ENCODE measurements at regions not wholly inside any gene's neighbourhood (a gene's known extent, or its start where the extent isn't known, plus 50 kb on each side); places are given as distances from the start of the nearest gene placed in this dataset.

DNA sequence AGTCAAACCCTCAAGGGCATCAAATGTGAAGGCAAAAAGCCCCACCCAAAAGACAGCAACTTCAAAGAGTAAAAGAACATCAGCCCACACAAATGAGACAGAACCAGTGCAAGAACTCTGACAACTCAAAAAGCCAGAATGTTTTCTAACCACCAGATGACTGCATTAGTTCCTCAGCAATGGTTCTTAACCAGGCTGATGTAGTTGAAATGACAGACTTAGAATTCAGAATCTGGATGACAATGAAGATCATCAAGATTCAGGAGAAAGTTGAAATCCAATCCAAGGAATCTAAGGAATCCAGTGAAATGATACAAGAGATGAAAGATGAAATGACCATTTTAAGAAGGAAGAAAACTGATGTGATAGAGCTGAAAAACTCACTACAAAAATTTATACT, 339.7 kb downstream of the KIF4B start:
- Histone ChIP-seq H3K4me2 (ENCODE audit: low read depth, low read length, poor library complexity, severe bottlenecking) (no peak overlapping the region), H4K20me1 (ENCODE audit: low read depth, low read length) (no peaks in the 10 kb centered on the region), H2AFZ (ENCODE audit: low read depth, low read length, severe bottlenecking) (no peak overlapping the region), H3K79me2 (ENCODE audit: insufficient read depth, low read length) (no peaks in the 10 kb centered on the region), H3K9me3 (ENCODE audit: insufficient read depth, low read length) (no peaks in the 10 kb centered on the region), H3F3A (ENCODE audit: insufficient read depth) (no peaks in the 10 kb centered on the region), H3K9me2 (replicated peaks; ENCODE audit: insufficient read depth, low read length) (no peaks in the 10 kb centered on the region), H3K27me3 (ENCODE audit: low read length) (no peaks in the 10 kb centered on the region), H3K9ac (ENCODE audit: low read length) (no peak overlapping the region), H3K36me3 (ENCODE audit: low read length) (no peaks in the 10 kb centered on the region), H3K27ac (ENCODE audit: low read depth, low read length) (no peak overlapping the region), H3K4me3 (ENCODE audit: insufficient read depth, low read length, poor library complexity, severe bottlenecking) (no peak overlapping the region)
- TF ChIP-seq, protein P1, sequence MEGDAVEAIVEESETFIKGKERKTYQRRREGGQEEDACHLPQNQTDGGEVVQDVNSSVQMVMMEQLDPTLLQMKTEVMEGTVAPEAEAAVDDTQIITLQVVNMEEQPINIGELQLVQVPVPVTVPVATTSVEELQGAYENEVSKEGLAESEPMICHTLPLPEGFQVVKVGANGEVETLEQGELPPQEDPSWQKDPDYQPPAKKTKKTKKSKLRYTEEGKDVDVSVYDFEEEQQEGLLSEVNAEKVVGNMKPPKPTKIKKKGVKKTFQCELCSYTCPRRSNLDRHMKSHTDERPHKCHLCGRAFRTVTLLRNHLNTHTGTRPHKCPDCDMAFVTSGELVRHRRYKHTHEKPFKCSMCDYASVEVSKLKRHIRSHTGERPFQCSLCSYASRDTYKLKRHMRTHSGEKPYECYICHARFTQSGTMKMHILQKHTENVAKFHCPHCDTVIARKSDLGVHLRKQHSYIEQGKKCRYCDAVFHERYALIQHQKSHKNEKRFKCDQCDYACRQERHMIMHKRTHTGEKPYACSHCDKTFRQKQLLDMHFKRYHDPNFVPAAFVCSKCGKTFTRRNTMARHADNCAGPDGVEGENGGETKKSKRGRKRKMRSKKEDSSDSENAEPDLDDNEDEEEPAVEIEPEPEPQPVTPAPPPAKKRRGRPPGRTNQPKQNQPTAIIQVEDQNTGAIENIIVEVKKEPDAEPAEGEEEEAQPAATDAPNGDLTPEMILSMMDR (IDR thresholded peaks at IDR 0.05; ENCODE audit: insufficient read depth, low read length, poor library complexity, severe bottlenecking), result no peak
- no peak for TF ChIP-seq EZH2phosphoT487 (conservative IDR thresholded peaks at IDR 0.05; ENCODE audit: low read length)

DNA sequence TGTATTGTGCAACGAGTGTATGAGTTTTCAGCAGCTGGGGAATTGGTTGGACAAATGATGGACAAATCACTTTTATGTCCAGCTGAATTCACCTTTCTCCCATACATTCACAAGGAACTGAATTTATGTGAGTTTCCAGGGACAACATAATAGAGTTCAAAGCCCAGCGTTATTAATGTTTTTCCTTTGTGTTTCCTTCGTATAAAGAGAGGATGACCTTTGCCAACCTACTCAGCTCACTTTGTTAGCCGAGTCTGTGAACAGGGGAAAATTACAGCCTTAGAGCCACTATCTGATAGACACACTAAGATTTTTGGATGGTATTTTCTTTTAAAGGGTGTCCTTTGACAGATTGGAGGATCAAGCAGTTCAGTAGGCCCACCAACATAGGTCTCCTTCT, 352.5 kb downstream of the KIF4B start:
- TF ChIP-seq, protein P1 (IDR thresholded peaks at IDR 0.05; ENCODE audit: insufficient read depth, low read length, poor library complexity, severe bottlenecking), result no peak
- Histone ChIP-seq H3K27me3 (ENCODE audit: low read length) (no peaks in the 10 kb centered on the region), H4K20me1 (ENCODE audit: low read depth, low read length) (no peaks in the 10 kb centered on the region), H3K4me3 (ENCODE audit: insufficient read depth, low read length, poor library complexity, severe bottlenecking) (no peak overlapping the region), H3K9ac (ENCODE audit: low read length) (no peak overlapping the region), H3K79me2 (ENCODE audit: insufficient read depth, low read length) (no peaks in the 10 kb centered on the region), H3K4me2 (ENCODE audit: low read depth, low read length, poor library complexity, severe bottlenecking) (no peak overlapping the region), H3K36me3 (ENCODE audit: low read length) (no peaks in the 10 kb centered on the region), H3K9me2 (replicated peaks; ENCODE audit: insufficient read depth, low read length) (no peaks in the 10 kb centered on the region), H3K27ac (ENCODE audit: low read depth, low read length) (no peak overlapping the region), H2AFZ (ENCODE audit: low read depth, low read length, severe bottlenecking) (no peak overlapping the region), H3F3A (ENCODE audit: insufficient read depth) (no peaks in the 10 kb centered on the region), H3K9me3 (ENCODE audit: insufficient read depth, low read length) (no peaks in the 10 kb centered on the region)

DNA sequence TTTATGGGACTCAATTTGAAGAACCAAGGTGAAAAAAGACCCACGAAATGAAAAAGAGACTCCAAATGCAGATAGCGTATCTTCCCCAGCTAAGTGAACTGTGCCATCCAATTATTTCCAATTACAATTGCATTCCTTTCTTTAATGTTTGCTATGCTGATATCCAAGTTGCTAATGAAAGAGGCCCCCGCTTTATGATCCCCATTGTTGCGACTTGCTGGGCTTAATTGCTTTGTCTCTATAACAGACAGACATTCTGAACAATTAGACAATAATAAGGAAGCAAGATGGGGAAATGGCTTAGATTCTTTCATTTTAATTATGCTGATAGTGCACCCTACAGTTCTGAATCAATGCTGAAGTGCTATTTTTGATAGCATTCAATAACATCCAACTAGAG, 354.3 kb downstream of the KIF4B start:
- no peak for TF ChIP-seq EZH2phosphoT487 (conservative IDR thresholded peaks at IDR 0.05; ENCODE audit: low read length)
- TF ChIP-seq, protein P1 (IDR thresholded peaks at IDR 0.05; ENCODE audit: insufficient read depth, low read length, poor library complexity, severe bottlenecking), result no peak
- no peak overlapping the region for H3K4me2 ChIP-seq (ENCODE audit: low read depth, low read length, poor library complexity, severe bottlenecking)
- H3K79me2 ChIP-seq (ENCODE audit: insufficient read depth, low read length), result no peaks in the 10 kb centered on the region
- no peaks in the 10 kb centered on the region for H3K9me2 ChIP-seq (replicated peaks; ENCODE audit: insufficient read depth, low read length)
- H2AFZ ChIP-seq (ENCODE audit: low read depth, low read length, severe bottlenecking), result no peak overlapping the region
- no peak overlapping the region for H3K27ac ChIP-seq (ENCODE audit: low read depth, low read length)
- no peaks in the 10 kb centered on the region for H3K9me3 ChIP-seq (ENCODE audit: insufficient read depth, low read length)
- H3K9ac ChIP-seq (ENCODE audit: low read length), result no peak overlapping the region
- no peaks in the 10 kb centered on the region for H3K27me3 ChIP-seq (ENCODE audit: low read length)
- H3F3A ChIP-seq (ENCODE audit: insufficient read depth), result no peaks in the 10 kb centered on the region
- no peaks in the 10 kb centered on the region for H3K36me3 ChIP-seq (ENCODE audit: low read length)
- H3K4me3 ChIP-seq (ENCODE audit: insufficient read depth, low read length, poor library complexity, severe bottlenecking), result no peak overlapping the region
- H4K20me1 ChIP-seq (ENCODE audit: low read depth, low read length), result no peaks in the 10 kb centered on the region

DNA sequence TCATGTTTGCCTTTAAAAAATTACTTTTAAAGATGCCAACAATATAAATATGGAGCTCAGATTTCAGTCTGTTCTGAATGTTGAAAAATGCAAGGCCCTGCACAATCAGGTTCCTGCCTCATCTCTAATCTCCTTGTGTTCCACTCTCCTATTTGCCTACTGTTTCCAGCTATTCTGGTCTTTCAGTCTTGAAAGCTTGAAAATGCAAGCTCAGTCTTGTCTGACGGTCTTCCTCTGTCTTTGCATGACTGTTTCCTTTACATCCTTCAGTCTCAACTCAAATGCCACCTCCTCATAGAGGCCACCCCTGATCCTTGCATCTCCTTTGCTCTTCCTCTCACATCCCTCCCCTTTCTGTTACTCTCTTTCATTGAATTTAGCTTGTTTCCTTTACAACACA, 354.9 kb downstream of the KIF4B start:
- Histone ChIP-seq H3K36me3 (ENCODE audit: low read length) (no peaks in the 10 kb centered on the region), H2AFZ (ENCODE audit: low read depth, low read length, severe bottlenecking) (no peak overlapping the region), H3K27ac (ENCODE audit: low read depth, low read length) (no peak overlapping the region), H3K79me2 (ENCODE audit: insufficient read depth, low read length) (no peaks in the 10 kb centered on the region), H3K9me3 (ENCODE audit: insufficient read depth, low read length) (no peaks in the 10 kb centered on the region), H4K20me1 (ENCODE audit: low read depth, low read length) (no peaks in the 10 kb centered on the region), H3K4me2 (ENCODE audit: low read depth, low read length, poor library complexity, severe bottlenecking) (no peak overlapping the region), H3K27me3 (ENCODE audit: low read length) (no peaks in the 10 kb centered on the region), H3K4me3 (ENCODE audit: insufficient read depth, low read length, poor library complexity, severe bottlenecking) (no peak overlapping the region), H3K9ac (ENCODE audit: low read length) (no peak overlapping the region), H3K9me2 (replicated peaks; ENCODE audit: insufficient read depth, low read length) (no peaks in the 10 kb centered on the region), H3F3A (ENCODE audit: insufficient read depth) (no peaks in the 10 kb centered on the region)
- no peak for TF ChIP-seq EZH2phosphoT487 (conservative IDR thresholded peaks at IDR 0.05; ENCODE audit: low read length)
- TF ChIP-seq, protein P1 (IDR thresholded peaks at IDR 0.05; ENCODE audit: insufficient read depth, low read length, poor library complexity, severe bottlenecking), result no peak
